ENCODE measurements at regions not wholly inside any gene's neighbourhood (a gene's known extent, or its start where the extent isn't known, plus 50 kb on each side); places are given as distances from the start of the nearest gene placed in this dataset.
"Not testable (repeated sequence)": the region's sequence is repeated elsewhere in the genome, so short reads cannot be mapped to it uniquely, and the experiment has no call there.

DNA sequence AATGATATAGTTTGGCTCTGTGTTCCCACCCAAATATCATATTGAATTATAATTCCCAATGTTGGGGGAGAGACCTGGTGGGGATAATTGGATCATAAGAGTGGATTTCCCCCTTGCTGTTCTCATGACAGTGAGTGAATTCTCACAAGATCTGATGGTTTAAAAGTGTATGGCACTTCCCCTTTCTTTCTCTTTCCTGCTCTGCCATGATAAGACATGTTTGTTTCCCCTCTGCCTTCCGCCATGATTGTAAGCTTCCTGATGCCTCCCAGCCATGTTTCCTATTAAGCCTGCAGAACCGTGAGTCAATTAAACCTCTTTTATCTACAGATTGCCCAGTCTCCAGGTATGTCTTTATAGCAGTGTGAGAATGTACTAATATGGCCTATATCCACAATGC, 126.7 kb upstream of the GMNC start:
- DNase-seq (ENCODE audit: low read depth in 2 of 2), result no peak

DNA sequence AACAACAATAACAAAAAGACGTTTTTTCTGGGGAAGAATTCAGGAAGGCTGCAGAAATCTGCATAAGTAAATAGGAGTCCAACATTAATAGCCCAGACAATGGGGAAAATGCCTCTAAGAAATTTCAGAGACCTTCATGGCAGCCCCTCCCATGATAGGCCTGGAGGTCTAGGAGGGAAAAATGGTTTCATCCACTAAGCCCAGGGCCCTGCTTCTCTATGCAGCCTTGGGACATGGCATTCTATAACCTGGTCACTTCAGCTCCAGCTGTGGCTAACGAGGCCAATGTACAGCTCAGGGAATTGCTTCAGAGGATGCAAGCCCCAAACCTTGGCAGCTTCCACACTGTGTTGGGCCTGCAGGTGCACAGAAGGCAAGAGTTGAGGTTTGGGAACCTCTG, 125.6 kb upstream of the GMNC start:
- DNase-seq (ENCODE audit: low read depth in 2 of 2), result no peak

DNA sequence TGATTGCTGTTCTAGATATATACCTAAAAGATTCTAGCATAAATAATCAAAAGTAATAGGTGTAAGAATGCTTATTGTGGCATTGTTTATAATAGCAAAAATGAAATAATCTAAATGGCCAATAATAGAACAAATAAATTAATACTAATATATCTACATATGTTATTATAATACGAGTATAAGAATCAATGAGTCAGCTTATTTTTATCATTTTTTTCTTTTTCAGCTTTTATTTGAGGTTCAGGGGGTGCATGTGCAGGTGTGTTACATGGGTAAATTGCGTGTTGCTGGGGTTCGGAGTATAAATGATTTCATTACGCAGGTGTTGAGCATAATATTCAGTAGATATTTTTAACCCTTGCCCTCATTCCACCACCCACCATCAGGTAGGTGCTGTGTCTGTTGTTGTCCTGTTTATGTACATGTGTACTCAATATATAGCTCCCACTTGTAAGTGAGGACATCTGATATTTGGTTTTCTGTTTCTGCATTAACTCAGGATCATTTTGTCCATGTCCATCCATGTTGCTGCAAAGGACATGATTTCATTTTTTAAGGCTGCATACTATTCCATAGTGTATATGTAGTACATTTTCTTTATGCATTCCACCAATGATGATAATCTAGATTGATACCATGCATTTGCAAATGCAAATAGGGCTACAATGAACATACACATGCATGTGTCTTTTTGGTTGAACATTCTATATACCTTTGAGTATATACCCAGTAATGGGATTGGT, 122.2 kb upstream of the GMNC start:
- no peak for DNase-seq (ENCODE audit: low read depth in 2 of 2)

DNA sequence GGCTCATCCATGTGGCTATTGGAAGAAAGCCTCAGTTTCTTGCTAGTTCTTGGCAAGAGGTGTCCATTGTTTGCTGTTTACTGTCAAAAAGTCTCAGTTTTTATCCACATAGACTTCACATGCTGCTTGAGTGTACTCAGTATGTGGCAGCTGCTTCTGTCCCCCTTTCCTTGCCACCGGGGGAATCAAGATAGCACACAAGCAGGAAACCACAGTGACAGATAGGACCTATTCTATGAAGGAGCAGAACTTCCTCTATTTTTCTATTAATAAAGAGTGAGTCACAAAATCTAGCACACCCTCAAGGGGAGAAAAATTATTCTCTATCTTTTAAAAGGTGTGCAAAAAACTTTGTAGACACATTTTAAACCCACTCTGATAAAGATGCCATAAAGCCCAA, 121.4 kb upstream of the GMNC start:
- DNase-seq (ENCODE audit: low read depth in 2 of 2), result no peak

DNA sequence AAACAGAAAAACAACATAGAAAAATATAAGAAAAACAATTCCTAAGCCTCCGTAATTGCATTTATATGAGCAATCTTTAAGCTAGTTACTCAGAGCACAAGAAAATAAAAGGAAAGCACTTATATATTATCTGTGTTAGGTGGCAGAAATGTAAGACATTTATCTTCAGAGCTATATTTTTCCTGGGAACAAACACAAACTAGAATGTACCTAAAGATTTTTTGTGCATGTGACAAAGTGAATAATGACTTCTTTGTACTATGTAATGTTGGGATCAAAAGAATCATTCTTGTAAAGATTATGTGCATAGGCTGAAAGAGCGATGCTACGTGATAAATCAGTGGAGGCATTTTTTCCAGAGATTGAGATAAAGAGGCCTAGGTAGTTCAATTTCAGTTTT, 111.3 kb upstream of the GMNC start:
- DNase-seq (ENCODE audit: low read depth in 2 of 2), result no peak

DNA sequence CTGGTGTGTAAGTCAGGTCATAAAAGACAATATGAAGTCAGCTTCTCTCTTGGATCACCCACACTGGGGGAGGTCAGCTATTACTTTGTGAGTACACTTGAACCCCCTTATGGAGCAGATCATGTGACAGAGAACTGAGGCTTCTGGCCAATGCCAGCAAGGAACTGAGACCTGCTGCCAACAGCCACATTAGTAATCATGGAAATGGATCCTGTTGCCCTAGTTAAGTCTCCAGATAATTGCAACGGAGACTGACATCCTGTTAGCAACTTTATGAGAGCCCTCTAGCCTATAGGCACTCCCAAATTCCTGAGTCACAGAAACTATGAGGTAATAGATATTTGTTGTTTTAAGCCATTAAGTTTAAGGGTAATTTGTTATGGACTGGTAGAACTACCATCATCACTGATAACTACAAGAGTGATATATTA, 110.4 kb upstream of the GMNC start:
- no peak for DNase-seq (ENCODE audit: low read depth in 2 of 2)

DNA sequence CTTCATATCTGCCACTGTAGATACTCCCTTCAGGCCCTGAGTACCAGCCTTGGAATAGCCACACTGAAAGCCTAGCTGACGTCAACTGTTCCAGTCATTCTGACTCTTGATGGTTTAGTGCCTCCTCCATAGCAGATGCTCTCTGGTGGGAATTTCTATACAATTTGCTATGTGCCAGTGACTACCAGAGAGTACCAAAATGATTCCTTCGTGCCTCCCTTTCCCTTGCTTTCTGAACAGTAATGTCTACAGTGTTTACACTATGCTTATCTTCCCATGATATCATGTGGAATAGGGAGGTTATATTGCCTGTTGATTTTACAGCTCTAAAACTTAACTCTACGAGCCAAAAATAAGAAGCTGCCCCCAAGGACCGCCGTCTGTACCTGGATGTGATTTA, 109.7 kb upstream of the GMNC start:
- DNase-seq (ENCODE audit: low read depth in 2 of 2), result no peak

DNA sequence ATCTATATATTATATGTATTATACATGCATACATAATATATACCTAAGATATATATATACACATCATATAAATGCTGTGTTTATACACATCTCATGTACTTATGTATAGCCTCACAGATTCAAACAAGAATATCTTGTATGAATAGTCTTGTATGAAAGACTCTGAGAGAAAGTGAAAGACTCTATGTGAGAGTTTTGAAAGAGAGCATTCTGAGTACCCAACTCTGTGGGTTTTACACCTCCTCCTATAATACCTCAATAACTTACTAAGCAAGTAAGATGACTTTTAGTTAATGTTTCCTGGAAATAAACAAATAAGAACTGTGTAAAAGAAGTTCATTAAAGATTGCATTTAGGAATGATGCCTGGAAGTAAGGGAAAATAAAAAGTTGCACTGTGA, 108.1 kb upstream of the GMNC start:
- no peak for DNase-seq (ENCODE audit: low read depth in 2 of 2)

DNA sequence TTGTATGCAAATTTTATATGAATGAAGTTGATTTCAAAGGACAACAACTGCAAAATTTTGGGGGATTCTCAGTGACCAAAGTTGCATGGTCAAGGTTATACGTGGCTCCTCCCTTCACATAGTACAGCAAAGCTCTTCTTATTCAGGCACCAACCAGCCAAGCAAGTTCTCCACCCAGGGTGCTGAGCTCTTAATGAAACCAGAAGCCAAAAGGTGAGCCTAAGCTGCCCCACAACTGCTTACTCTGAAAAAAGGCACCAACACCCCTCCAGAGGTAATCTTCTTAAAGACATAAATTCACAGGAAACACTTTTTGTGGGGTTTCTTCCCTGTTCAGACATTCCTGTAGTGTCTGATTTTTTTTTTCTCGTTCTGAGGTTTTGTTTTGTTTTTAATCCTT, 106.1 kb upstream of the GMNC start:
- no peak for DNase-seq (ENCODE audit: low read depth in 2 of 2)

DNA sequence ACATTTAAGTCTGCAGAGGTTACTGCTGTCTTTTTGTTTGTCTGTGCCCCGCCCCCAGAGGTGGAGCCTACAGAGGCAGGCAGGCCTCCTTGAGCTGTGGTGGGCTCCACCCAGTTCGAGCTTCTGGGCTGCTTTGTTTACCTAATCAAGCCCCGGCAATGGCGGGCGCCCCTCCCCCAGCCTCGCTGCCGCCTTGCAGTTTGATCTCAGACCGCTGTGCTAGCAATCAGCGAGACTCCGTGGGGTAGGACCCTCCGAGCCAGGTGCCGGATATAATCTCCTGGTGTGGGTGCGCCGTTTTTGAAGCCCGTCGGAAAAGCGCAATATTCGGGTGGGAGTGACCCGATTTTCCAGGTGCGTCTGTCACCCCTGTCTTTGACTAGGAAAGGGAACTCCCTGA, 102.4 kb upstream of the GMNC start:
- not testable (repeated sequence) for DNase-seq (ENCODE audit: low read depth in 2 of 2)

DNA sequence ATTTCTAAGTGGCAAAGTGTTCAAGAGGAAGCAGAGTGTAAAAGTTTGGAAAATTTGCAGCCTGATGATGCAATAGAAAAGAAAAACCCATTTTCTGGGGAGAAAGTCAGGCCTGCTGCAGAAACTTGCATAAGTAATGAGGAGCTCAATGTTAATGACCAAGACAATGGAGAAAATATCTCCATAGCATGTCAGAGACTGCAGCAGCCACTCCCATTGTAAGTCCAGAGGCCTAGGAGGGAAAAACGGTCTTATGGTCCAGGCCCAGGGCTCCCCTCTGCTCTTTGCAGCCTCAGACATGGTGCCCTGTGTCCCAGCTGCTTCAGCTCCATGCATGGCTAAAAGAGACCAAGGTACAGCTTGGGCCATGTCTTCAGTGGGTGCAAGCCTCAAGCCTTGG, 96.6 kb upstream of the GMNC start:
- no peak for DNase-seq (ENCODE audit: low read depth in 2 of 2)

DNA sequence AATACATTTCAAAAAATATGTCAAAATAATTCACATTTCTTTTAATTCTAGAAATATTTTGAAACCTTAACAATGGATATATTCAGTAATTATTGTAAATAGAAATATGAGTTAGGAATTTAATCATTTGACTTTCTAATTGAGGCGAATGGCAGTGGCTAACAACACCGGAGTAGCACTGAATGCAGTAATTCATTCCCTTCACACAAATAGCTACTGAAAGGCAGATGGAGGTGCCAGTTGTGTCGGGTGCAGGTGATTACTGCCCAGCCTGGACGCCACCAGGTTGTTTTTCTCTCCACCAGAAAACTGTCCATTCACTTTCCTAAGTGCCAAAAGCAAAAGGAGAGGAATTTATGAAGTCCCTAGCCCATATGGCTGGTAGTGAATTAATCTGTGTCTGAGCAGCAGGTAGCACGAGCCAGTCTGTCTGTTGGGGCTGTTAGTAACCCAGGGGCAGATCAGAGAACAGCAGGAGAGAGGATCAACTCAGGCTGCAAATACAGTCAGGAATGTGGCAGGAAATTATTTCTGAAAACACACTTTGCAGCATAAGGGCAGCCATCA, 79.3 kb upstream of the GMNC start:
- no peak for DNase-seq (ENCODE audit: low read depth in 2 of 2)

DNA sequence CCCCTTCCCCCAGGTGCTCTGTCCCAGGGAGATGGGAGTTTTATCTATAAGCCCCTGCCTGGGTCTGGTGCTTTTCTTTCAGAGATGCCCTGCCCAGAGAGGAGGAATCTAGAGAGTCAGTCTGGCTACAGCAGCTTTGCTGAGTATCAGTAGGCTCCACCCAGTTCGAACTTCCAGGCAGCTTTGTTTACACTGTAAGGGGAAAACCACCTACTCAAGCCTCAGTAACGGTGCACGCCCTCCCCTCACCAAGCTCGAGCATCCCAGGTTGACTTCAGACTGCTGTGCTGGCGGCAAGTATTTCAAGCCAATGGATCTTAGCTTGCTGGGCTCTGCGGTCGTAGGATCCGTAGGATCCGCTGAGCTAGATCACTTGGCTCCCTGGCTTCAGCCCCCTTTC, 72.1 kb upstream of the GMNC start:
- not testable (repeated sequence) for DNase-seq (ENCODE audit: low read depth in 2 of 2)

DNA sequence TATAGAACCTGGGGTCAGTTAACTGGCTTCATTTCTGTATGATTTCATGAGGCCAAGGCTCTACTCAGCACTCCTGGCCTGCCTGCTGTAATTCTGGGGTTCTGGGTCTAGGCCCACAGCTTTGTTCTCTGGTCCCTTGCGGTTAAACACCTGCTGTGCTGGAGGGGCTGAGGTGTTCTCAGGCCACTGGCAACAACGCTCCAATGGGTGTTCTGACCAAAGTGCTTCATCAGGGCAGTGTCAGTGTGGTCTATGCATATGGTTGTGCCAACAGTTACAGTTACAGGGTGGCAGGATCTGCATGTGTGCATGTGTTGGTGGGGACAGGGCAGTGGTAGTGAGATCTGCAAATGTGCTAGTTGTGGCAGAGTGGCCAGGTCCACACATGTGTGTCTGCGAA, 64.1 kb upstream of the GMNC start:
- no peak for DNase-seq (ENCODE audit: low read depth in 2 of 2)

DNA sequence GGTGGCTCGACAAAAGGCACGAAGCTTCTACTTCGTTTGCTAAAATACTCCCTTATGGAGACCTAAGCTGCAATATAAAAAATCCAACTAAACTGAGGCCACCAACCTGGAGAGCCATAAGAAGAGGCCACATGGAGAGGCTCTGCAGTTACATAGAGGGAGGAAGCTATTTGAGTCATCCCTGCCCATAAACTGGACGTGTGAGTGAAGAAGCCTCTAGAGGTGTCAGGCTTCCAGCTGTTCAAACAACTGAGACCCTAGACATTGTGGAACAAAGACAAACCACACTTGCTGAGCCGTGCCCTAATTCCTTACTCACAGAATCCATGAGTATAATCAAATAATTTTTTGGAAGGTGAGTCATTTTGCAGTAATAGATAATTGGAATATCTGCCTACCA, 50.2 kb upstream of the GMNC start:
- DNase-seq (ENCODE audit: low read depth in 2 of 2), result no peak
